CD4-positive, alpha-beta memory T cell (primary cell): ENCODE measurements at regions not wholly inside any gene's neighbourhood (a gene's known extent, or its start where the extent isn't known, plus 50 kb on each side); places are given as distances from the start of the nearest gene placed in this dataset.

Experiments used
- CTCF ChIA-PET: fragments of 350-600 bp; sonication (Branson Sonifier 250); formaldehyde crosslinking; loops from one replicate; lab custom pipeline; 2021; ENCODE audit warnings: inconsistent platforms; ENCODE audit not compliant: partially characterized antibody; lab: Charles Lee
- POLR2A ChIA-PET: fragments of 350-600 bp; sonication (Branson Sonifier 250); formaldehyde crosslinking; loops from one replicate; lab custom pipeline; 2021; ENCODE audit not compliant: partially characterized antibody; lab: Charles Lee
- DNase-seq, 5 donors: peaks; one replicate each; pipeline versions ENCODE4 v3.0.0 to v3.0.0-alpha.2; 2020 to 2022; ENCODE audit warnings: mixed read lengths in 1 of 5
- H3K27ac ChIP-seq: one replicate; pipeline ENCODE4 v1.7.0; 2013; ENCODE audit warnings: low read depth, low read length
- H3K27me3 ChIP-seq: 2 replicates; pipeline ENCODE4 v1.7.0; 2013; ENCODE audit warnings: mild to moderate bottlenecking, low read length, moderate library complexity; ENCODE audit not compliant: insufficient read depth
- H3K36me3 ChIP-seq: 2 replicates; pipeline ENCODE4 v1.7.0; 2013; ENCODE audit warnings: mild to moderate bottlenecking, low read length, moderate library complexity; ENCODE audit not compliant: insufficient read depth
- H3K4me1 ChIP-seq: 2 replicates; pipeline ENCODE4 v1.7.0; 2013; ENCODE audit warnings: mild to moderate bottlenecking, low read length, moderate library complexity; ENCODE audit not compliant: insufficient read depth
- H3K4me3 ChIP-seq, 2 donors: one replicate each; pipeline ENCODE4 v1.7.0; 2013; ENCODE audit warnings: low read length in 2 of 2, mild to moderate bottlenecking in 1 of 2
- H3K9me3 ChIP-seq, 2 donors: one replicate each; pipeline ENCODE4 v1.7.0; 2013; ENCODE audit warnings: low read length in 2 of 2, control low read depth in 1 of 2; ENCODE audit not compliant: control insufficient read depth in 1 of 2
- H3K27ac Mint-ChIP-seq, 7 donors: one replicate each; pipeline ENCODE4 v1.8.0; 2020 to 2021; ENCODE audit warnings: mixed read lengths in 7 of 7, mild to moderate bottlenecking in 6 of 7, inconsistent platforms in 3 of 7, moderate library complexity in 3 of 7
- H3K27me3 Mint-ChIP-seq, 2 donors: one replicate each; pipeline ENCODE4 v1.8.0; 2020 to 2021; ENCODE audit warnings: mixed read lengths in 2 of 2
- H3K36me3 Mint-ChIP-seq, 2 donors: one replicate each; pipeline ENCODE4 v1.8.0; 2020 to 2021; ENCODE audit warnings: mixed read lengths in 2 of 2, inconsistent platforms in 1 of 2, mild to moderate bottlenecking in 1 of 2
- H3K4me1 Mint-ChIP-seq, 4 donors: one replicate each; pipeline ENCODE4 v1.8.0; 2020 to 2021; ENCODE audit warnings: mixed read lengths in 4 of 4, mild to moderate bottlenecking in 1 of 4
- H3K4me3 Mint-ChIP-seq, 8 donors: one replicate each; pipeline ENCODE4 v1.8.0; 2020 to 2021; ENCODE audit warnings: mixed read lengths in 8 of 8, mild to moderate bottlenecking in 7 of 8, moderate library complexity in 6 of 8, inconsistent platforms in 3 of 8
- H3K9me3 Mint-ChIP-seq, 8 donors: one replicate each; pipeline ENCODE4 v1.8.0; 2020 to 2021; ENCODE audit warnings: mixed read lengths in 8 of 8, mild to moderate bottlenecking in 5 of 8, inconsistent platforms in 3 of 8, moderate library complexity in 1 of 8
- intact Hi-C: fragments of 100-400 bp; cut with micrococcal nuclease; formaldehyde crosslinking; loops from one replicate; pipeline ENCODE4 v1.15.1; 2023

- Histone ChIP-seq H3K9me3 (no peaks in the 10 kb centered on the region), H3K4me3 (no peak overlapping the region), H3K27me3 (no peaks in the 10 kb centered on the region), H3K4me1 (no peaks in the 10 kb centered on the region), H3K27ac (no peak overlapping the region), H3K36me3 (no peaks in the 10 kb centered on the region)
- CTCF ChIA-PET: no interaction called here
- intact Hi-C loops: no loop called here
- H3K9me3 Mint-ChIP-seq: peaks cover 0 to 31% (median 7%) of the 10 kb centered on the region in 8 donors
- no peak for DNase-seq
- H3K27me3 Mint-ChIP-seq: no peaks in the 10 kb centered on the region
- no peaks in the 10 kb centered on the region for H3K4me1 Mint-ChIP-seq
- H3K27ac Mint-ChIP-seq: no peak overlapping the region
- POLR2A ChIA-PET: no interaction called here
- H3K4me3 Mint-ChIP-seq: no peak overlapping the region
- no peaks in the 10 kb centered on the region for H3K36me3 Mint-ChIP-seq
These were observed 214.1 kb upstream of the HS3ST5 start for GRCh38 chr6:114556846-114557488.

GRCh38 chr6:114550316-114550715, 207.5 kb upstream of the HS3ST5 start:
- intact Hi-C loops: no loop called here
- no peaks in the 10 kb centered on the region for H3K4me1 ChIP-seq
- peaks cover 0 to 23% (median 6%) of the 10 kb centered on the region in 8 donors for H3K9me3 Mint-ChIP-seq
- no peak overlapping the region for H3K27ac Mint-ChIP-seq
- H3K4me3 Mint-ChIP-seq: no peak overlapping the region
- H3K36me3 Mint-ChIP-seq: no peaks in the 10 kb centered on the region
- H3K27ac ChIP-seq: no peak overlapping the region
- H3K9me3 ChIP-seq: no peaks in the 10 kb centered on the region
- CTCF ChIA-PET: no interaction called here
- POLR2A ChIA-PET: no interaction called here
- H3K4me3 ChIP-seq: no peak overlapping the region
- no peaks in the 10 kb centered on the region for H3K4me1 Mint-ChIP-seq
- H3K27me3 Mint-ChIP-seq: no peaks in the 10 kb centered on the region
- no peak for DNase-seq
- H3K27me3 ChIP-seq: no peaks in the 10 kb centered on the region
- no peaks in the 10 kb centered on the region for H3K36me3 ChIP-seq

GRCh38 chr6:114543696-114544095, 200.9 kb upstream of the HS3ST5 start:
- Histone ChIP-seq H3K4me1 (no peaks in the 10 kb centered on the region), H3K27ac (no peak overlapping the region), H3K4me3 (no peak overlapping the region), H3K36me3 (no peaks in the 10 kb centered on the region), H3K27me3 (no peaks in the 10 kb centered on the region), H3K9me3 (no peaks in the 10 kb centered on the region)
- no peak overlapping the region for H3K4me3 Mint-ChIP-seq
- ChIA-PET CTCF (no interaction called here), POLR2A (no interaction called here)
- no peak overlapping the region for H3K27ac Mint-ChIP-seq
- H3K9me3 Mint-ChIP-seq: peaks cover 0 to 4% (median 4%) of the 10 kb centered on the region in 8 donors
- H3K27me3 Mint-ChIP-seq: no peaks in the 10 kb centered on the region
- no peaks in the 10 kb centered on the region for H3K36me3 Mint-ChIP-seq
- DNase-seq: no peak
- intact Hi-C loops: no loop called here
- no peaks in the 10 kb centered on the region for H3K4me1 Mint-ChIP-seq

DNA sequence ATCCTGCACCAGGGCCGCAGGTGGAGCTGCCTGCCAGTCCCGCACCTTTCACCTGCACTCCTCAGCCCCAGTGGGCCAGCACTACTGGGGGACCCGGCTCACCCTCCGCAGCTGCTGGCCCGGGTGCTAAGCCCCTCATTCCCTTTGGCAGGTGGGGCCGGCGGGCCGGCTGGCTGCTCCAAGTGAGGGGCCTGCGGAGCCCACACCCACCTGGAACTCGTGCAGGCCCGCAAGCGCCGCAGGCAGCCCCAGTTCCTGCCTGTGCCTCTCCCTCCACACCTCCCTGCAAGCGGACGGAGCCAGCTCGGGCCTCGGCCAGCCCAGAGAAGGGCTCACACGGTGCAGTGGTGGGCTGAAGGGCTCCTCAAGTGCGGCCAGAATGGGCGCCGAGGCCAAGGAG, 199.0 kb upstream of the HS3ST5 start:
- intact Hi-C loops: no loop called here
- no peaks in the 10 kb centered on the region for H3K4me1 Mint-ChIP-seq
- no peaks in the 10 kb centered on the region for H3K4me1 ChIP-seq
- H3K27ac Mint-ChIP-seq: no peak overlapping the region
- no peak for DNase-seq
- no peaks in the 10 kb centered on the region for H3K36me3 ChIP-seq
- no peaks in the 10 kb centered on the region for H3K36me3 Mint-ChIP-seq
- H3K27me3 ChIP-seq: no peaks in the 10 kb centered on the region
- H3K27me3 Mint-ChIP-seq: no peaks in the 10 kb centered on the region
- H3K9me3 ChIP-seq: no peaks in the 10 kb centered on the region
- H3K27ac ChIP-seq: no peak overlapping the region
- H3K4me3 Mint-ChIP-seq: no peak overlapping the region
- POLR2A ChIA-PET: no interaction called here
- H3K4me3 ChIP-seq: no peak overlapping the region
- CTCF ChIA-PET: interaction anchor here (1.5 kb wide), 1 partner anchor 24 kb away, joined by 3 read pairs; no protein-coding TSS in a partner anchor
- H3K9me3 Mint-ChIP-seq: peaks cover 0 to 11% (median 4%) of the 10 kb centered on the region in 8 donors

GRCh38 chr6:114537977-114538376, 195.2 kb upstream of the HS3ST5 start:
- CTCF ChIA-PET: no interaction called here
- intact Hi-C loops: no loop called here

DNA sequence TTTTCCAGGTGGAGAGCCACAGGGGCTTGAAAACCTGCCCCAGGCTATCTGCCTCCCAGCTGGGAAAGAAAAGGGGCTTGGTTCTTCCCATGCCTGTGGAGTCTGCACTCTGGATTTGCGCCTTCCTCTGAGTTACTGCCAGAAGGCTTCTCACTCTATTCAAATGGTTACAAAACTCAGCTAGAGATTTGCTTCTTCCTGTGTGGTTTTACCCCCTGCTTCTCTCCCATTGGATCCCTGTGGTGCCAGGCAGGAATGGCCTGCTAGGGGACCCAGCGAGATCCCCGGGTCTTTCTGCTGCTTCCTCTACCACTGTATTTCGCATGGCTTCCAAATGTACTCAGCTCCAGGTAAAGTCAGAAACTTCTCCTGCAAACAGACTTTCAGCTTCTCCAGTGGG, 192.0 kb upstream of the HS3ST5 start:
- intact Hi-C loops: no loop called here
- Histone ChIP-seq H3K27me3 (no peaks in the 10 kb centered on the region), H3K4me3 (no peak overlapping the region), H3K9me3 (no peaks in the 10 kb centered on the region), H3K4me1 (no peaks in the 10 kb centered on the region), H3K27ac (no peak overlapping the region), H3K36me3 (no peaks in the 10 kb centered on the region)
- no peaks in the 10 kb centered on the region for H3K36me3 Mint-ChIP-seq
- no peaks in the 10 kb centered on the region for H3K27me3 Mint-ChIP-seq
- no peak overlapping the region for H3K27ac Mint-ChIP-seq
- no peak for DNase-seq
- ChIA-PET POLR2A (no interaction called here), CTCF (no interaction called here)
- peaks cover 0 to 13% (median 2%) of the 10 kb centered on the region in 8 donors for H3K9me3 Mint-ChIP-seq
- H3K4me3 Mint-ChIP-seq: no peak overlapping the region
- no peaks in the 10 kb centered on the region for H3K4me1 Mint-ChIP-seq

More at GRCh38 chr6:114537977-114538376, 195.2 kb upstream of the HS3ST5 start:
- no peaks in the 10 kb centered on the region for H3K27me3 Mint-ChIP-seq
- Histone ChIP-seq H3K9me3 (no peaks in the 10 kb centered on the region), H3K4me1 (no peaks in the 10 kb centered on the region), H3K27ac (no peak overlapping the region), H3K27me3 (no peaks in the 10 kb centered on the region), H3K4me3 (no peak overlapping the region), H3K36me3 (no peaks in the 10 kb centered on the region)
- no peaks in the 10 kb centered on the region for H3K4me1 Mint-ChIP-seq
- H3K4me3 Mint-ChIP-seq: no peak overlapping the region
- peaks cover 0 to 16% (median 3%) of the 10 kb centered on the region in 8 donors for H3K9me3 Mint-ChIP-seq
- no peak overlapping the region for H3K27ac Mint-ChIP-seq
- POLR2A ChIA-PET: no interaction called here
- DNase-seq: no peak
- no peaks in the 10 kb centered on the region for H3K36me3 Mint-ChIP-seq

GRCh38 chr6:114524081-114524480, 181.3 kb upstream of the HS3ST5 start:
- Mint-ChIP-seq H3K36me3 (no peaks in the 10 kb centered on the region), H3K9me3 (peaks cover 0 to 12% (median under 1%) of the 10 kb centered on the region in 8 donors), H3K27me3 (no peaks in the 10 kb centered on the region), H3K27ac (no peak overlapping the region), H3K4me1 (no peaks in the 10 kb centered on the region), H3K4me3 (no peak overlapping the region)
- ChIA-PET CTCF (no interaction called here), POLR2A (no interaction called here)
- no peaks in the 10 kb centered on the region for H3K36me3 ChIP-seq
- intact Hi-C loops: no loop called here
- H3K9me3 ChIP-seq: no peaks in the 10 kb centered on the region
- H3K27ac ChIP-seq: no peak overlapping the region
- H3K27me3 ChIP-seq: no peaks in the 10 kb centered on the region
- H3K4me1 ChIP-seq: no peaks in the 10 kb centered on the region
- no peak overlapping the region for H3K4me3 ChIP-seq
- no peak for DNase-seq
